IMR-90 (cell line): ENCODE measurements at regions not wholly inside any gene's neighbourhood (a gene's known extent, or its start where the extent isn't known, plus 50 kb on each side); places are given as distances from the start of the nearest gene placed in this dataset.

Experiments used
- ATAC-seq: fragments of 200-7000 bp; cut with Tn5 transposase; 2 replicates; pipeline ENCODE4 v1.9.1; 2020; ENCODE audit warnings: low read depth, mild to moderate bottlenecking, moderate library complexity
- BruUV-seq: library from RNA; stranded (reverse); fragments of 400-500 nt; replicated peaks from 2 replicates; lab custom pipeline; 2021; lab: Mats Ljungman, UMichigan
- CTCF ChIA-PET: fragments of 300-600 bp; formaldehyde crosslinking; extraction: SDS; loops from one replicate; lab custom pipeline; 2021; ENCODE audit warnings: antibody characterized with exemption; lab: Yijun Ruan, JAX
- POLR2A ChIA-PET: fragments of 300-600 bp; sonication (Branson Sonifier 250); formaldehyde crosslinking; loops from one replicate; lab custom pipeline; 2022; ENCODE audit warnings: antibody characterized with exemption; ENCODE audit not compliant: unreplicated experiment; lab: Charles Lee
- DNase-seq: peaks from one replicate; pipeline ENCODE4 v3.0.0; 2013
- H2AFZ ChIP-seq: replicated peaks from 2 replicates; pipeline ENCODE3; 2013; ENCODE audit warnings: low read length, mild to moderate bottlenecking; ENCODE audit not compliant: poor library complexity
- H2AK5ac ChIP-seq: 2 replicates; pipeline ENCODE4 v1.6.1; 2013; ENCODE audit warnings: low read depth, low read length, inconsistent platforms
- H2AK9ac ChIP-seq: replicated peaks from 2 replicates; pipeline ENCODE3; 2013; ENCODE audit warnings: mild to moderate bottlenecking, low read depth, low read length, moderate library complexity; ENCODE audit not compliant: poor library complexity
- H2BK120ac ChIP-seq: 2 replicates; pipeline ENCODE4 v1.6.1; 2013; ENCODE audit warnings: low read depth, low read length, inconsistent platforms
- H2BK15ac ChIP-seq: 3 replicates; pipeline ENCODE4 v1.6.1; 2013; ENCODE audit warnings: low read depth, low read length, inconsistent platforms
- H2BK20ac ChIP-seq: 2 replicates; pipeline ENCODE4 v1.6.1; 2013; ENCODE audit warnings: low read depth, mild to moderate bottlenecking, inconsistent platforms, low read length, moderate library complexity
- H2BK5ac ChIP-seq: 2 replicates; pipeline ENCODE4 v1.6.1; 2013; ENCODE audit warnings: mild to moderate bottlenecking, low read depth, low read length, inconsistent platforms; ENCODE audit not compliant: poor library complexity, severe bottlenecking
- H3K14ac ChIP-seq: replicated peaks from 2 replicates; pipeline ENCODE4 v1.6.1; 2013; ENCODE audit warnings: low read depth, low read length, inconsistent platforms
- H3K18ac ChIP-seq: 2 replicates; pipeline ENCODE4 v1.6.1; 2013; ENCODE audit warnings: low read depth, low read length, control low read depth
- H3K23ac ChIP-seq: 2 replicates; pipeline ENCODE4 v1.6.1; 2013; ENCODE audit warnings: low read depth, low read length, inconsistent platforms
- H3K27ac ChIP-seq: 2 replicates; pipeline ENCODE4 v1.5.1; 2013; ENCODE audit warnings: mild to moderate bottlenecking, control low read depth, low read length; ENCODE audit not compliant: insufficient read depth
- H3K27me3 ChIP-seq: 2 replicates; pipeline ENCODE4 v1.6.1; 2013; ENCODE audit warnings: low read length; ENCODE audit not compliant: control insufficient read depth, insufficient read depth
- H3K36me3 ChIP-seq: 2 replicates; pipeline ENCODE4 v1.6.1; 2013; ENCODE audit warnings: low read length, mixed read lengths; ENCODE audit not compliant: control insufficient read depth, insufficient read depth
- H3K4ac ChIP-seq: 2 replicates; pipeline ENCODE4 v1.6.1; 2013; ENCODE audit warnings: low read depth, low read length, inconsistent platforms
- H3K4me1 ChIP-seq: 2 replicates; pipeline ENCODE4 v1.6.1; 2013; ENCODE audit warnings: low read length, mixed read lengths; ENCODE audit not compliant: control insufficient read depth, insufficient read depth
- H3K4me2 ChIP-seq: 2 replicates; pipeline ENCODE4 v1.6.1; 2013; ENCODE audit warnings: low read depth, mild to moderate bottlenecking, control low read depth, low read length, moderate library complexity
- H3K4me3 ChIP-seq: 2 replicates; pipeline ENCODE4 v1.5.1; 2013; ENCODE audit warnings: low read depth, mild to moderate bottlenecking, control low read depth, low read length, moderate library complexity; ENCODE audit not compliant: insufficient read depth
- H3K56ac ChIP-seq: 2 replicates; pipeline ENCODE4 v1.6.1; 2013; ENCODE audit warnings: low read length, inconsistent platforms; ENCODE audit not compliant: insufficient read depth; ENCODE audit errors: extremely low read depth
- H3K79me1 ChIP-seq, 2 experiments: 2 replicates each; pipeline ENCODE4 v1.6.1; 2013; ENCODE audit warnings: low read length in 2 of 2, inconsistent platforms in 1 of 2, low read depth in 1 of 2
- H3K9ac ChIP-seq: 2 replicates; pipeline ENCODE4 v1.6.1; 2013; ENCODE audit warnings: low read depth, low read length, control low read depth
- H3K9me1 ChIP-seq: 2 replicates; pipeline ENCODE4 v1.6.1; 2013; ENCODE audit warnings: low read length, inconsistent platforms; ENCODE audit not compliant: insufficient read depth
- H3K9me3 ChIP-seq: 2 replicates; pipeline ENCODE4 v1.6.1; 2013; ENCODE audit warnings: low read length; ENCODE audit not compliant: control insufficient read depth, insufficient read depth
- H4K20me1 ChIP-seq: 2 replicates; pipeline ENCODE4 v1.6.1; 2013; ENCODE audit warnings: low read length, inconsistent platforms; ENCODE audit not compliant: insufficient read depth
- H4K5ac ChIP-seq: 2 replicates; pipeline ENCODE4 v1.6.1; 2013; ENCODE audit warnings: mild to moderate bottlenecking, low read depth, low read length, control low read depth
- H4K8ac ChIP-seq, 2 experiments: 2 replicates each; pipeline ENCODE4 v1.6.1; 2013; ENCODE audit warnings: low read depth in 2 of 2, low read length in 2 of 2, control low read depth in 1 of 2, inconsistent platforms in 1 of 2
- H4K91ac ChIP-seq: 2 replicates; pipeline ENCODE4 v1.6.1; 2013; ENCODE audit warnings: low read depth, low read length, inconsistent platforms; ENCODE audit not compliant: insufficient read depth
- WGBS, 2 experiments: methylation state at CpG; one replicate each; pipeline versions ENCODE4 v1.1.5 to v1.1.7; 2013; ENCODE audit warnings: missing lambda C conversion rate in 2 of 2; ENCODE audit not compliant: insufficient read length in 1 of 2; ENCODE audit errors: extremely low coverage in 2 of 2; 5-methylcytosine and 5-hydroxymethylcytosine counted together
- dilution Hi-C: fragments of 300-500 bp; cut with HindIII; formaldehyde crosslinking; loops from one replicate; pipeline ENCODE4 v1.14.3; 2018; ENCODE audit warnings: low sequenced_read_pairs; ENCODE audit not compliant: unreplicated experiment
- in situ Hi-C: fragments of 300-500 bp; cut with MboI; formaldehyde crosslinking; loops from 3 replicates; pipeline ENCODE4 v1.14.3; 2019; ENCODE audit warnings: low sequenced_read_pairs, inconsistent platforms, mixed read lengths
- intact Hi-C: fragments of 100-400 bp; cut with micrococcal nuclease; formaldehyde crosslinking; loops from 2 replicates; pipeline ENCODE4 v1.10.0; 2022
- TF ChIP-seq, protein P1 (sequence below): conservative IDR thresholded peaks from 2 replicates; pipeline ENCODE4 v1.5.1; 2012; ENCODE audit warnings: mild to moderate bottlenecking, low read depth, low read length, improper control_type of control experiment

DNA sequence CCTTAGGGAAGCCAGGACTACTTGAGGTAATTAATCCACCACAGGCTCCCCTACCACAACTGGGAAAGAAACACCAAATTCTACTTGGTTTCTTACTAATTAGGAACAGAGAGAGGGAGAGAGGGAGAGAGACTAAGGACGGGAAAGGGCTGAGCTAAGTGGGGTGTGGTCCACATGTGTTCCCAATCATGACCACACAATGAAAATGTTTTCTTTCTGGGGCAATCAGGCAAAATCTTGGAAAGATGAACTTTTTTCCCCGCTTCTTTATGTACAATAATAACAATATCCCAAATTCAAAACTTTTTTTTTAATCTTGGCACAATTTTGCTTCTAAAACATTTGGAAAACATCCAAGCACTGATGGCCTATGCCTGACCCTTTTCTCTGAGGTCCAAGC lies 734.4 kb downstream of the MAFB start:
- no peak overlapping the region for H4K8ac ChIP-seq
- in situ Hi-C loops (no loop called here), dilution Hi-C loops (no loop called here), intact Hi-C loops (no loop called here)
- no peak overlapping the region for H2BK20ac ChIP-seq
- TF ChIP-seq, protein P1, sequence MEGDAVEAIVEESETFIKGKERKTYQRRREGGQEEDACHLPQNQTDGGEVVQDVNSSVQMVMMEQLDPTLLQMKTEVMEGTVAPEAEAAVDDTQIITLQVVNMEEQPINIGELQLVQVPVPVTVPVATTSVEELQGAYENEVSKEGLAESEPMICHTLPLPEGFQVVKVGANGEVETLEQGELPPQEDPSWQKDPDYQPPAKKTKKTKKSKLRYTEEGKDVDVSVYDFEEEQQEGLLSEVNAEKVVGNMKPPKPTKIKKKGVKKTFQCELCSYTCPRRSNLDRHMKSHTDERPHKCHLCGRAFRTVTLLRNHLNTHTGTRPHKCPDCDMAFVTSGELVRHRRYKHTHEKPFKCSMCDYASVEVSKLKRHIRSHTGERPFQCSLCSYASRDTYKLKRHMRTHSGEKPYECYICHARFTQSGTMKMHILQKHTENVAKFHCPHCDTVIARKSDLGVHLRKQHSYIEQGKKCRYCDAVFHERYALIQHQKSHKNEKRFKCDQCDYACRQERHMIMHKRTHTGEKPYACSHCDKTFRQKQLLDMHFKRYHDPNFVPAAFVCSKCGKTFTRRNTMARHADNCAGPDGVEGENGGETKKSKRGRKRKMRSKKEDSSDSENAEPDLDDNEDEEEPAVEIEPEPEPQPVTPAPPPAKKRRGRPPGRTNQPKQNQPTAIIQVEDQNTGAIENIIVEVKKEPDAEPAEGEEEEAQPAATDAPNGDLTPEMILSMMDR: no peak
- WGBS, 2 experiments: no CpG with 5 or more reads among the region's 2 CpGs
- H3K4me2 ChIP-seq: no peak overlapping the region
- DNase-seq: no peak
- CTCF ChIA-PET: no interaction called here
- no peak overlapping the region for H3K4ac ChIP-seq
- H4K91ac ChIP-seq: no peak overlapping the region
- H2AK5ac ChIP-seq: no peak overlapping the region
- H3K14ac ChIP-seq: no peak overlapping the region
- H2AFZ ChIP-seq: no peak overlapping the region
- H3K9me3 ChIP-seq: no peaks in the 10 kb centered on the region
- H3K18ac ChIP-seq: no peak overlapping the region
- no peaks in the 10 kb centered on the region for H3K36me3 ChIP-seq
- no peaks in the 10 kb centered on the region for H3K4me1 ChIP-seq
- H3K56ac ChIP-seq: no peak overlapping the region
- no peak overlapping the region for H2BK120ac ChIP-seq
- H2AK9ac ChIP-seq: no peak overlapping the region
- POLR2A ChIA-PET: no interaction called here
- no peaks in the 10 kb centered on the region for H4K20me1 ChIP-seq
- H3K27ac ChIP-seq: no peak overlapping the region
- H3K9ac ChIP-seq: no peak overlapping the region
- H3K23ac ChIP-seq: no peak overlapping the region
- no peak overlapping the region for H2BK15ac ChIP-seq
- no peak overlapping the region for H2BK5ac ChIP-seq
- H3K79me1 ChIP-seq: no peaks in the 10 kb centered on the region
- no peaks in the 10 kb centered on the region for H3K9me1 ChIP-seq
- ATAC-seq: no peak
- no peak overlapping the region for H3K4me3 ChIP-seq
- BruUV-seq: no TSS peak
- no peak overlapping the region for H4K5ac ChIP-seq
- H3K27me3 ChIP-seq: no peaks in the 10 kb centered on the region
